HG02759 (cell line): ENCODE measurements at regions not wholly inside any gene's neighbourhood (a gene's known extent, or its start where the extent isn't known, plus 50 kb on each side); places are given as distances from the start of the nearest gene placed in this dataset.
"Not testable (repeated sequence)": the region's sequence is repeated elsewhere in the genome, so short reads cannot be mapped to it uniquely, and the experiment has no call there.

Experiments used
- ATAC-seq: cut with Tn5 transposase; IDR thresholded peaks from one replicate; pipeline ENCODE4 v1.9.1; 2021; ENCODE audit warnings: mild to moderate bottlenecking, moderate library complexity; ENCODE audit not compliant: unreplicated experiment

DNA sequence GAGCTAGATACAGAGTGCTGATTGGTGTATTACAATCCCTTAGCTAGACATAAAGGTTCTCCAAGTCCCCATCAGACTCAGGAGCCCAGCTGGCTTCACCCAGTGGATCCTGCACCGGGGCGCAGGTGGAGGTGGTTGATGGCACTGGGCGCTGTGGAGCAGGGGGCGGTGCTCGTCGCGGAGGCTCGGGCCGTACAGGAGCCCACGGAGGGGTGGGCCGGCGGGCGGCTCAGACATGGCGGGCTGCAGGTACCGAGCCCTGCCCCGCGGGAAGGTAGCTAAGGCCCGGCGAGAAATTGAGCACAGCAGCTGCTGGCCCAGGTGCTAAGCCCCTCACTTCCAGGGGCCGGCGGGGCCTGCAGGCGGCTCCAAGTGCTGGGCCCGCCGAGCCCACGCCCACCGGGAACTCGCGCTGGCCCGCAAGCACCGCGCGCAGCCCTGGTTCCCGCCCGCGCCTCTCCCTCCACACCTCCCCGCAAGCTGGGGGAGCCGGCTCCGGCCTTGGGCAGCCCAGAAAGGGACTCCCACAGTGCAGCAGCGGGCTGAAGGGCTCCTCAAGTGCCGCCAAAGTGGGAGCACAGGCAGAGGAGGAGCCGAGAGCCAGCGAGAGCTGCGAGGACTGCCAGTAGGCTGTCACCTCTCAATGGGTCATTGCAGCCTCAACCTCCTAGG is 96.4 kb upstream of the MYO10 start:
- not testable (repeated sequence) for ATAC-seq

DNA sequence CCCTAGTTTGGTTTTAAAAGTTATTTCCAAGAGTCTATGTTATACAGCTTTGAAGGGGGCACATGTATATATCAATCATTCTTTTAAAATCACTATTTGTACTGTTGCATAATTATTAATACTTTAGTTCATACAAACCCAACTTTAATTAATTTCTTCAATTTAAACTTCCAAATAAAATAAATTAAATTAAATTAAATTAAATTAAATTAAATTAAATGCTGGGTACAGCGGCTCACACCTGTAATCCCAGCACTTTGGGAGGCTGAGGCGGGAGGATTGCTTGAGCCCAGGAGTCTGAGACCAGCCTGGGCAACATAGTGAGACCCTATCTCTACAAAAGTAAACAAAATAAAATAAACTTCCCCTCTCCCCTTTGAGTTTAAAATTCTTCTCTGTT is 98.9 kb upstream of the MYO10 start:
- ATAC-seq, result not testable (repeated sequence)

DNA sequence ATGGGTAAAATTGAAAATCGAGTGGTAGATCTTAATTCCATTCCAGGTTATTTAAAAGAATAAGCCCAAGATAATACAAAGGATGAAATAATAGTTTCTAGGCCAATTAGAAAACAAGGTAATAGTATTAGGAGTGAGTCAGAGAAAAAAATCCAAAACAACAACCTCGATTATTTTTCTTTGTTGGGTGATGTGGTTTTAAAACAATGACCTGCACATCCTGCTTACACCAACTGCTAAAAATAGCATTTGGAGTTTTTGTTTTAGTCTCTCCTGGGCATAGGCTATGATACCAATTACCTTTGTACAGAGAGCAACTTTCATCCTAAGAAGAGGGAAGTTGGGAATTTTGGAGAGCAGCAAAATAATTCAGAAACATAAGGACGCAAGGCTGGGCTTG is 101.7 kb upstream of the MYO10 start:
- no peak for ATAC-seq

DNA sequence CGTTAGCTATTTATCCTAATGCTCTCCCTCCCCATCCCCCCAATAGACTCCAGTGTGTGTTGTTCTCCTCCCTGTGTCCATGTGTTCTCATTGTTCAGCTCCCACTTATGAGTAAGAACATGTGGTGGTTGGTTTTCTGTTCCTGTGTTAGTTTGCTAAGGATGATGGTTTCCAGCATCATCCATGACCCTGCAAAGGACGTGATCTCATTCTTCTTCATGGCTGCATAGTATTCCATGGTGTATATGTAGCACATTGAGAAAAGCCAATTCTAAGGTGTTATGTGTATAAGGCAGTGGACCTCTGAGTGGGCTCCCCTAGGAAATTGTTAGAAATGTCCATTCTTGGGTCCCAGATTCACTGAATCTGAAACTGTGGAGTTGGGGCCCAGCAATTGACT is 103.1 kb upstream of the MYO10 start:
- no peak for ATAC-seq

DNA sequence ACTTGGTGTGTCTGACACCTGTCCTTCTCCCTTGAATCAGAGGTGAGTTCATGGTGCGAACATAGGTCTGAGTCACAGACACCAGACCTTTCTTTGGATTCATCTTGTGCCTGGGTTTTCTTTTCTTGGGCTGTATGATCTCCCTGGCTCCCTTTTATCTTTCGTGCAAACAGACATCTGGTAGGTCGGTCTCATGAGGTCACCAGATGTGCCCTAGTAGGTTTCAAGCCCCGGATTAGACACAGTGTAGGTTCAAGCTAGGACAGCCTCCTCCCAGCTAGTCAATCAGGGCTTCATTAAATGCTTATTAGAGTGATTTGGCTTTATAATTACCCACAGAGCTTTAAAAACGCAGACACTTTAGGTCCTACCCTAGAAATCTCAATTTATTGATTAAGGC is 106.0 kb upstream of the MYO10 start:
- ATAC-seq, result no peak

DNA sequence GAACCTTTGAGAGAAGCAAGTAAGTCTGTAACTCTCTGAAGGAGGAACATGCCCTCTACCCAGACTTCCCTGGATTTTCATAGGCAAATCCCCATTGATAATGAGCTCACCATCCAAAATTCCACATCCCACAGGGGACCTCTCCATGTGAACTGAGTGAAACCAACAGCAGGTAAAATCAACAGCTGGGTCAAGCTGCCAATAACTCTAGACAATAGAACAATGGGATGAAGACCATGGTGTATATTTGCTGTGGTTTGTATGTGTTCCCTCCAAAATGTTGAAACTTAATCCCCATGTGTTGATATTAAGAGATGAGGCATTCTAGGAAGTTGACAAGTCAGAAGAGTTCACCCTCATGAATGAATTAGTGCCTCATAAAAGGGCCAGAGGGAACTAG is 110.2 kb upstream of the MYO10 start:
- no peak for ATAC-seq

DNA sequence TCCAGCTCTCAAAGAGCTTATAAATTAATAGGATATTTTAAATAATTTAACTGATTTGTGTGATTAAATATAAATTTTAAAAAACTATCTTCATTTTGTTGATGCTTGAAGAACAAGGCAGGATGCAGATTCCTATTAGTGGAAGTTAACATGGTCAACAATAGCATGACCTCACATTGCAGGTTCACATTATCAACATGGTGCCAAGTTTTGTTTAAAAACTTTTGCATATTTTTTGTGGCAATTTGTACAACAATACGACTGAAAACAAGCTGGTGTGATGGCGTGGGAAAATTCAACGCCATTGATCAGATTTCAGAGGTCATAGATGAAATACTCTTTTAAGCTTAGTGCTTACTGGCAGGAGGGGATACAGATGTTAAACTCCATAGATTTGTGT is 114.1 kb upstream of the MYO10 start:
- no peak for ATAC-seq

DNA sequence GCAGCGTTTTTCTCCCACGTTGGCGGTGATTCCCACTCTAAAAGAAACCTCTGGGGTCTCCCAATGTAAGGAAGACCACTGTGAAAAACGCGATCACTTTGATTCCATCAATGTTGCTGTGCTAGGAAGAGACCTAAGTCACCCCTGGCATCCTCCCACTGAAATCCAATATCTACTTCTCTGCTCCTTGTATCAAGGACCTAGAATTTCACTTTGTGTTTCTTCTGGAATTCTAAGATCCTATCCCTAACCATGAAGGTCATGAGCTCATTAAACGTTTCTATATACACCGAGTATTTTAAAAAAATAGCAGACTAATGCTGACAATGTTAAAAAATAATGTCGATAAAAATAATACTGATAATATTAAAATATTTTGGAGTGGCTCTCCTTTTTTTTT is 118.8 kb upstream of the MYO10 start:
- ATAC-seq, result no peak

DNA sequence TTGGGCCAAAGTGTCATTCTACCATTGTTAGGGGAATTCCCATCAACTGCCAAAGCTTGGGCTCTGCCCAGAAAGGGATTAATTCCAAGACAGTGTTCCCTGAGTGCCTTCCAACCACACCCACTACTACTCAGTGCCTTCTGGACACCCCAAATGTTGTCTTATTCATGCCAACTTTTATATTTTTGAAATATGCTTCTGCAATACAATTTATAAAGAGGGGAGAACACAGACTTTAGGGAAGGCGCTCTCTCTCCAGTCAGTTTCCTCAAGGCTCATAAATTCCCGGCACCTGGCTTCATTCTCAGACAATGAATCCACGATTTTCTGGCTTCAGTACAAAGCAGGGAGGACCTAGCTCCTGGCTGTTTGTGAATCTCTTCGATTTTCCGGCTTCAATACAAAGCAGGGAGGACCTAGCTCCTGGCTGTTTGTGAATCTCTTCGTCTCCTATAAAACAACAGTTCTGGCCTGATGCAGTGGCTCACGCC is 120.1 kb upstream of the MYO10 start:
- ATAC-seq, result no peak

DNA sequence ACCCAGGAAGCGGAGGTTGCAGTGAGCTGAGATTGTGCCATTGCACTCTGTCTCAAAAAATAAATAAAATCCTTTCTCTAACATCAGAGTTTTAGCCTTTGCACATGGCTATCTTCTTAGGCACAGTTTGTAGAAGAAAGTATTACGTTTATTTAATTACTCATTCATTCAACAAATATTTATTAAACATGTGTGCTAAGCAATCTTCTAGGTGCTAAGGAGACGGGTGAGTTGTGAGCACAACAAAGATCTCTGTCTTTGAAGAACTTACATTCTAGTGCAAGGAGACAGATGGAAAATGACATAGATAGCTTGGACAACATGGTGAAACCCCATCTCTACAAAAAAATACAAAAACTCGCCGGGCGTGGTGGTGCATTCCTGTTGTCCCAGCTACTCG is 122.3 kb upstream of the MYO10 start:
- no peak for ATAC-seq

DNA sequence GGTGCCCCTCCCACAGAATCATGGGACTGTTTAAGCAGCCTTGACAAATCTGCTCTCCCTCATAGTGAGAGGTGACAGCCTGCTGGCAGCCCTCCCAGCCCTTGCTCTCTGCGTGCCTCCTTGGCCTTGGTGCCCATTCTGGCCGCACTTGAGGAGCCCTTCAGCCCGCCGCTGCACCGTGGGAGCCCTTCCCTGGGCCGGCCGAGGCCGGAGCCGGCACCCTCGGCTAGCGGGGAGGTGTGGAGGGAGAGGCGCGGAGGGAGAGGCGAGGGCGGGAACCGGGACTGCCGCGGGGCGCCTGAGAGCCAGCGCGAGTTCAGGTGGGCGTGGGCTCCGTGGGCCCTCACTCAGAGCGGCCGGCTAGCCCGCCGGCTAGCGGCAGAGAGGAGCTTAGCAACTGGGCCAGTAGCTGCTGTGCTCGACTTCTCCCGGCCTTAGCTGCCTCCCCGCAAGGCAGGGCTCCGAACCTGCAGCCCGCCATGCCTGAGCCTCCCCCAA is 125.9 kb upstream of the MYO10 start:
- ATAC-seq, result no peak

DNA sequence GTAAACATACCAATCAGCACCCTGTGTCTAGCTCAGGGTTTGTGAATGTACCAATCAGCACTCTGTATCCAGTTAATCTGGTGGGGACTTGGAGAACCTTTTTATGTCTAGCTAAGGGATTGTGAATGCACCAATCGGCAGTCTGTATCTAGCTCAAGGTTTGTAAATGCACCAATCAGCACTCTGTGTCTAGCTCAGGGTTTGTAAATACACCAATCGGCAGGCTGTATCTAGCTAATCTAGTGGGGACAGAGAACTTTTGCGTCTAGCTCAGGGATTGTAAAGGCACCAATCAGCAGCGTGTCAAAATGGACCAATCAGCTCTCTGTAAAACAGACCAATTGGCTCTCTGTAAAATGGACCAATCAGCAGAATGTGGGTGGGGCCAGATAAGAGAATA is 126.7 kb upstream of the MYO10 start:
- ATAC-seq, result not testable (repeated sequence)

DNA sequence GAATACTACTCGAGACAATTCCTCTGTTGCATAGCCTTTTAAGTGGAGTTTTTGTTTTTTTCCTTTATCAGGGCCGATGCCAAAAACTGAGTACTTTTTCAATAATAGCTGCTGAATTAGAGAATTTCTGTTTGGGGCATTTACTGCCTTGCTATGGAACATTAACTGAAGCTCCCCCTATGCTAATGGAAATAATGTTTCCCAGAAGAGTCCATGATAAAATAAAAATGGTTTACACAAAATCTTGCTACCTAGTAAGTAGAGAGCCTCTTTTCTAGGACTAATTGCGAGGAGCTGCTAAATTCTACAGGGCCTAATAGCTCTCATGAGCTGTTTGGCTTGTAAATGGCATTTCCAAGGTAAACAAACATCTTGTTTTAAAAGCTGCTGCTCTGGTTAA is 128.2 kb upstream of the MYO10 start:
- no peak for ATAC-seq

DNA sequence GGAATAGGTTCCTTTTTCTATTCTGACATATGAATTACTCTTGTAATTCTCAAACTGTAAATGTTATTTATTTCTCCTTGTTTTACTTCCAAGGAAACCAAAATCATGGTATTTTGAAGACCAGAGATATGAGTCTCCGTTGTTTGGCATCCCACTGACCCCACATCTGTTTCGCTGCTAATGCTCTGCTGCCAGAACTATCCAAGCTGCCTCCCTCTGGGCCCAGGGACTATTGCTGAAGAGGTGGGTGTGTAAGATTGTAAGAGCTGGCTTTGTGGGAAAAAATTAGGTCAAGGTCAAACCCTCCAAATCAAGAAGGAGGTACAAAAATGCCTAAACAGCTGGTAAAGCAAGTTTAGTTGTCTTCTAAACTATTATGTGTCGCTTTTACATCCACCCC is 129.4 kb upstream of the MYO10 start:
- no peak for ATAC-seq

DNA sequence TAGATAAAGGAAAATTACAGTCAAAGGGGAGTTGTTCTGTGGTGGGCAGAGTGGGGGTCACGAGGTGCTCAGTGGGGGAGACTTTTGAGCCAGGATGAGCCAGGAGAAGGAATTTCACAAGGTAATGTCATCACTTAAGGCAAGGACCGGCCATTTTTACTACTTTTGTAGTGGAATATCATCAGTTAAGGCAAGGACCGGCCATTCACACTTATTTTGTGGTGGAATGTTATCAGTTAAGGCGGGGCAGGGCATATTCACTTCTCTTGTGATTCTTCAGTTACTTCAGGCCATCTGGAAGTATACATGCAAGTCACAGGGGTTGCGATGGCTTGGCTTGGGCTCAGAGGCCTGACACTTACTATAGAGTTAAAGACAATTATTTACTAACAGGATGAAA is 129.9 kb upstream of the MYO10 start:
- ATAC-seq, result not testable (repeated sequence)

DNA sequence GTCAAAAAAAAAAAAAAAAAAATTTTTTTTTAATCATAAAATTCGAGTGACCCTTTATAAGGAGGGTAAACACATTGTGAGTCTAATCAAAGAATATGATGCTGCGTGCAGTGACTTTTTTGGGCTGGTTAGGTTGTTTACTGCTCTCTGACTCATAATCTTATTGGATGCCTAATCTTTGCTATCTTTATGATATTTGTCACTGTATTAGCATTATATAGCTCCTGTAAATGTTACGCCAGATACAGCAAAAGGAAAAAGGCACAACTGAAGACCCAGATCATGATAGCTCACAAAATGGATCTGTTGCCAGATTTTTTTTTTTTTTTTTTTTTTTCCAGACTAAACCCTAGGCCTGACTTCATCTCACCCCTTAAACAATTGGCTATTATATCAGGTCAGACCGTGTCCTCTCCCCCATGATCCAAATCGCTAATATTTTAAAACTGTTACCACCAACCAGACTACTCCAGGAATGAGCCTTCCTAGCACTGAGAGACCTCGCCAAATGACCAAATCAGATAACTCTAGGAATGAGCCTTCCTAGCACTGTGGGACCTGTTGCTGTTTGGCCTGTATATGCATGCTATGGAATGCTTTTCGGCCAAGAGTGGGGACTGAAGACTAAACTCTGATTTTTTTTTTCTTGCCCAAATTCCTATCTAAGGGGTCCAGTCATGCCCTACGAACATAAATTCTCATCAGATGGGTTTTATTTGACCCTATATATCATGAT is 131.7 kb upstream of the MYO10 start:
- ATAC-seq, result no peak

DNA sequence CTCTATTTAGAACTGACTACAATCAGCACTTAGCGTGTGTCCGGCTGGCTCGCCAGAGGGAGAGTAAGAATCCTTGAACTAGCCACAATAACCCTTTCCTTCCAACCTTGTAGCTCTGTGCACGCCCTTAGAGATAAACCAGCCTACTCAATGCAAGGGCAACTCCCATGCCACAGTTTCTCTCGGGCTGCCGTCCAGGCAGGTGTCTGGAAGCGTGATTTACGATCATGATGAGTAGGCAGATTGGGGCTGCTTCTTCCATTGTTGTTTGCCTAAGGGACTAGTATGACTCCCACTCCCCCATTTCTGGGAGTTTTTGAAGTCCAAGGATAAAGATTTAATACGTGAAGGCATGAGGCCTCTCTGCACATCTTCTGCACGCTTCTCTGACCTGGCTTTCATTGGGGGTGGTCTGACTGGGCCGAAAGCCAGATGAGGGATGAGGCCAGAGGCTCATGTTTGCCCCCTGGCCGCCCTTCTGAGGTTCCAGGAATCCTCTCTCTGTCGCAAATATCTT is 134.0 kb upstream of the MYO10 start:
- ATAC-seq, result no peak

DNA sequence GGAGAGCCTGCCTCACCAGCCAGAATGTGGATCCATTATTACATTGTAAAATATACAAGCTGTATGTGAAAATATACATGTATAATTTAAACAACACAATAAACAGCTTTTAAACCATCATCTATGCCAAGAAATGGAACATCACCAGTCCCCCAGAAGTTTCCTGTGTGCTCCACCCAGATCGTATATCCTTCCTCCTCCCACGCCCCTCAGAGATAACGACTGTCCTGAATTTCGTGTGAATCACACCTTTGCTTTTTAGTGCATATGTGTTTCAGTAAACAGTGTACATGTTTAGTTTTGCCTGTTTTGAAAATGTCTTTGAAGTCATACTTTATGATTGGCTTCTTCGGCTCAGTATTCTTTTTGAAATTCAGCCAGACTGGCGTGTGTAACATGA is 134.6 kb upstream of the MYO10 start:
- no peak for ATAC-seq

DNA sequence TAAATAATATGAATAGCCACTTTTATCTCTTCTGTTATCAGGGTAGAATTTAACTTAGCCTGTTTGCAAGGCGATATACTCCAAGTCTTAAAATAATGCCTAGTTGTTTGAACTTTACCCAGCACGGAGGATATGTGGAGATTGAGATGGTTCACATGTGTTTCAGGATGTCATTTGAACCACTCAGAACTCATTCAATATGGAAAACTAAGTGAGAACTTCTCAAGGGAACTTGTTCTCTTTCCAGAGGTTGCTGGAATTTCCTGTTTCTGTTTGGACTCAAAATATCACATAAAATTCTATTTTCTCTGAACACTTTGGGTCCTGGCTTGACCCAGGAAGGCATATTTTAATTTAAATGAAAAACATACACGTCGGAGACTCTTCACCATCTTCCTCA is 139.1 kb upstream of the MYO10 start:
- no peak for ATAC-seq

DNA sequence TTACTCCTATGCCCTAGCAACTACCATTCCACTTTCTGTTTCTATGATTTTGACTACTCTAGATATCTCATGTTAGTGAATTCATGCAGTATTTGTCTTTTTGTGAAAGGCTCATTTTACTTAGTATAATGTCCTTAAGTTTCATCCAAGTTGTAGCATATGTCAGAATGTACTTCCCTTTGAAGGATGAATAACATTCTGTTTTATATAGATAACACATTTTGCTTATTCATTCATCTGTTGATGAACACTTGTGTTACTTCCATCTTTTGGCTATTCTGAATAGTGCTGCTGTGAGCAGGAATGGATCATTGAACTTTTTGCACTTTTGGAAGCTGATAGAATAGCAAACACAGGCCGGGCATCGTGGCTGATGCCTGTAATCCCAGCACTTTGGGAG is 140.2 kb upstream of the MYO10 start:
- ATAC-seq, result no peak

DNA sequence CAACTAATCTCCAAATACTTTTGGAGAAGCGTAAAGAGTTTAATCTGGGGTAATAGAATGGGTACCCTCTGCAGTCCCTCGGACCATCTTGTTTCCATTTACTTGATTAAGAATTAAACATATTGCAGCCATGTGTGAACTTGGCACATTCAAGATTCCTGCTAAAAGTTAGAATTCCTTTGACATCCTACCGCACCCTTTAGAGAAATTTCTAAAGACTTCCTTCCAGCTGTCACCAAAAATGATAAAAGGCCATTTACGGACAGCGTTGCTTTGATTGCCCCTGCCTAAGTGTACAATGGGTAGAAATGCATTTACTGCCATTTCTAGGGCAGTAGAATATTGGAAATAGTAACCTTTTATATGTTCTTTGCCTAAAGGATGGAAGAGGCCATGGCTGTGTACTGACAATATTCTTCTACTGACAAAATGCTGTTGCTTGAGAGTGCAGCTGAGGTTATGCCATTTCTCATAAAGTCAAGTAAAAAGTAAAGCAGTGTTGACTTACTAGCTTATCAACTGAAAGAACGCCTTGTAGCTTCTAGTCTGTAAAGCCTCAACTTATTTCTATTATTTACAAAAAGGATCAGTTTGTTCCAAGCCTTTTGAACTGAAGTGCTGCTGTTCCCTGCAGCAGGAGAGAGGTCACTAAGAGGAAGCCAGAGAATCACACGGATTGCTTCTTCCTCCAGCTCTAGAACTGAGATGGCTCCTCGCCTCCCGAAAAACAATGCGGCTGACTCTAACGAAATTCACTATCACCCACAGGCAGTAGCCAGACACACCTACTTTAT is 139.8 kb upstream of the BASP1 start:
- ATAC-seq, result no peak
